Small intestine (tissue), 7 donors: ENCODE measurements at regions not wholly inside any gene's neighbourhood (a gene's known extent, or its start where the extent isn't known, plus 50 kb on each side); places are given as distances from the start of the nearest gene placed in this dataset.
"Not testable (repeated sequence)": the region's sequence is repeated elsewhere in the genome, so short reads cannot be mapped to it uniquely, and the experiment has no call there.

Experiments used
- DNase-seq, 2 donors: peaks; one replicate each; pipeline versions ENCODE4 v3.0.0 to v3.0.0-alpha.2; 2013
- FAIRE-seq: peaks from 2 replicates; lab custom pipeline; 2012; peaks lifted over from hg19 to GRCh38; lab: Jason Lieb, UNC
- H3K27ac ChIP-seq, 3 donors: one replicate each; pipeline ENCODE4 v1.5.1; 2013; ENCODE audit warnings: low read length in 2 of 3, mild to moderate bottlenecking in 2 of 3, control low read depth in 1 of 3, inconsistent platforms in 1 of 3, low read depth in 1 of 3, moderate library complexity in 1 of 3
- H3K27me3 ChIP-seq, 3 donors: one replicate each; pipeline ENCODE4 v1.6.1; 2013; ENCODE audit warnings: low read length in 3 of 3, inconsistent platforms in 1 of 3; ENCODE audit not compliant: control insufficient read depth in 3 of 3, insufficient read depth in 3 of 3
- H3K36me3 ChIP-seq, 3 donors: one replicate each; pipeline ENCODE4 v1.6.1; 2013; ENCODE audit warnings: low read length in 3 of 3, inconsistent platforms in 1 of 3, low read depth in 1 of 3, mild to moderate bottlenecking in 1 of 3, moderate library complexity in 1 of 3; ENCODE audit not compliant: control insufficient read depth in 3 of 3, insufficient read depth in 2 of 3
- H3K4me1 ChIP-seq, 3 donors: one replicate each; pipeline ENCODE4 v1.6.1; 2013; ENCODE audit warnings: low read length in 2 of 3, inconsistent platforms in 1 of 3, low read depth in 1 of 3, mild to moderate bottlenecking in 1 of 3, moderate library complexity in 1 of 3; ENCODE audit not compliant: control insufficient read depth in 3 of 3, insufficient read depth in 2 of 3
- H3K4me3 ChIP-seq, 3 donors: one replicate each; pipeline ENCODE4 v1.5.1; 2013; ENCODE audit warnings: low read length in 3 of 3, control low read depth in 1 of 3, inconsistent platforms in 1 of 3, low read depth in 1 of 3, mild to moderate bottlenecking in 1 of 3, moderate library complexity in 1 of 3
- H3K9me3 ChIP-seq, 2 donors: one replicate each; pipeline ENCODE4 v1.6.1; 2013; ENCODE audit warnings: low read depth in 1 of 2, low read length in 1 of 2; ENCODE audit not compliant: control insufficient read depth in 2 of 2, insufficient read depth in 1 of 2
- WGBS, 3 donors: extraction: QIAGEN DNeasy Blood & Tissue Kit; methylation state at CpG; one replicate each; pipeline ENCODE4 v1.1.7; 2013; 5-methylcytosine and 5-hydroxymethylcytosine counted together
- donor health status: healthy with polysubstance abuse.
- donor health status: control.
- donor health status: control.
- donor health status: Bipolar disorder and iron deficiency.
- donor health status: healthy.

- no peak for DNase-seq
- H3K27ac ChIP-seq: no peak overlapping the region
- peaks cover 0 to 1% of the 10 kb centered on the region in 2 donors for H3K9me3 ChIP-seq
- no peak for FAIRE-seq
- no peaks in the 10 kb centered on the region for H3K27me3 ChIP-seq
- H3K36me3 ChIP-seq: no peaks in the 10 kb centered on the region
- no peak overlapping the region for H3K4me3 ChIP-seq
- no peaks in the 10 kb centered on the region for H3K4me1 ChIP-seq
Measured at GRCh38 chr1:78291872-78292271, 198.9 kb upstream of the PTGFR start.

GRCh38 chr1:78292361-78292760, 198.4 kb upstream of the PTGFR start:
- no peak for FAIRE-seq
- no peaks in the 10 kb centered on the region for H3K36me3 ChIP-seq
- H3K4me3 ChIP-seq: no peak overlapping the region
- peaks cover 0 to 1% of the 10 kb centered on the region in 2 donors for H3K9me3 ChIP-seq
- no peak for DNase-seq
- H3K27me3 ChIP-seq: no peaks in the 10 kb centered on the region
- no peaks in the 10 kb centered on the region for H3K4me1 ChIP-seq
- WGBS, 3 donors: 73 to 89% (median 87%) methylated on average over 3 of the region's 3 CpGs
- no peak overlapping the region for H3K27ac ChIP-seq

- no peak overlapping the region for H3K4me3 ChIP-seq
- H3K27me3 ChIP-seq: no peaks in the 10 kb centered on the region
- no peak for FAIRE-seq
- no peaks in the 10 kb centered on the region for H3K4me1 ChIP-seq
- DNase-seq: no peak
- no peaks in the 10 kb centered on the region for H3K36me3 ChIP-seq
- no peaks in the 10 kb centered on the region for H3K9me3 ChIP-seq
- WGBS, 3 donors: 69 to 78% (median 77%) methylated on average over 4 of the region's 4 CpGs
- H3K27ac ChIP-seq: no peak overlapping the region
Measured at GRCh38 chr1:78297836-78298235, 192.9 kb upstream of the PTGFR start.

- Histone ChIP-seq H3K36me3 (no peaks in the 10 kb centered on the region), H3K27me3 (no peaks in the 10 kb centered on the region), H3K4me3 (no peak overlapping the region), H3K9me3 (no peaks in the 10 kb centered on the region), H3K27ac (no peak overlapping the region), H3K4me1 (no peaks in the 10 kb centered on the region)
- FAIRE-seq (no peak), DNase-seq (no peak)
- 59 to 74% (median 62%) methylated on average over 3 of the region's 3 CpGs for WGBS, 3 donors
Measured at GRCh38 chr1:78298349-78298748, 192.4 kb upstream of the PTGFR start.

GRCh38 chr1:78301141-78301540, 189.6 kb upstream of the PTGFR start:
- no peak overlapping the region for H3K4me3 ChIP-seq
- FAIRE-seq (no peak), DNase-seq (no peak)
- H3K27ac ChIP-seq: no peak overlapping the region
- no peaks in the 10 kb centered on the region for H3K9me3 ChIP-seq
- H3K27me3 ChIP-seq: no peaks in the 10 kb centered on the region
- 87 to 90% (median 90%) methylated on average over 5 of the region's 5 CpGs for WGBS, 3 donors
- no peaks in the 10 kb centered on the region for H3K36me3 ChIP-seq
- no peaks in the 10 kb centered on the region for H3K4me1 ChIP-seq

GRCh38 chr1:78303620-78304019, 187.2 kb upstream of the PTGFR start:
- WGBS, 3 donors: 35 to 44% (median 37%) methylated on average over 2 of the region's 2 CpGs

GRCh38 chr1:78304341-78304740, 186.4 kb upstream of the PTGFR start:
- Histone ChIP-seq H3K9me3 (no peaks in the 10 kb centered on the region), H3K27ac (no peak overlapping the region), H3K4me1 (no peaks in the 10 kb centered on the region), H3K27me3 (no peaks in the 10 kb centered on the region), H3K4me3 (no peak overlapping the region), H3K36me3 (no peaks in the 10 kb centered on the region)
- 32 to 51% (median 36%) methylated on average over 1 of the region's 1 CpG for WGBS, 3 donors
- FAIRE-seq: no peak
- DNase-seq: no peak

More at GRCh38 chr1:78303620-78304019, 187.2 kb upstream of the PTGFR start:
- Histone ChIP-seq H3K4me3 (no peak overlapping the region), H3K36me3 (no peaks in the 10 kb centered on the region), H3K27me3 (no peaks in the 10 kb centered on the region), H3K4me1 (no peaks in the 10 kb centered on the region), H3K27ac (no peak overlapping the region), H3K9me3 (no peaks in the 10 kb centered on the region)
- FAIRE-seq: no peak
- DNase-seq: no peak

GRCh38 chr1:78304761-78305160, 186.0 kb upstream of the PTGFR start:
- no peaks in the 10 kb centered on the region for H3K4me1 ChIP-seq
- H3K4me3 ChIP-seq: no peak overlapping the region
- H3K27ac ChIP-seq: no peak overlapping the region
- FAIRE-seq: no peak
- no peaks in the 10 kb centered on the region for H3K27me3 ChIP-seq
- no peaks in the 10 kb centered on the region for H3K36me3 ChIP-seq
- no peaks in the 10 kb centered on the region for H3K9me3 ChIP-seq
- DNase-seq: no peak
- 56 to 64% (median 58%) methylated on average over 1 of the region's 1 CpG for WGBS, 3 donors

GRCh38 chr1:78310261-78310660, 180.5 kb upstream of the PTGFR start:
- H3K36me3 ChIP-seq: not testable (repeated sequence)

More at GRCh38 chr1:78310261-78310660, 180.5 kb upstream of the PTGFR start:
- H3K27ac ChIP-seq, H3K4me1 ChIP-seq, H3K4me3 ChIP-seq, H3K9me3 ChIP-seq, FAIRE-seq, DNase-seq, H3K27me3 ChIP-seq: not testable (repeated sequence)
- 69 to 78% (median 72%) methylated on average over 11 of the region's 11 CpGs for whole genome bisulfite sequencing, 3 donors
